ENCODE measurements at regions not wholly inside any gene's neighbourhood (a gene's known extent, or its start where the extent isn't known, plus 50 kb on each side); places are given as distances from the start of the nearest gene placed in this dataset.

- no peak for TF ChIP-seq CTCF (IDR thresholded peaks at IDR 0.05; ENCODE audit: extremely low read depth, missing control alignments)
- no peak for DNase-seq (ENCODE audit: low spot score)
Observed at GRCh38 chr10:118867768-118868167, 113.0 kb upstream of the CACUL1 start.

GRCh38 chr10:118868589-118868988, 113.8 kb upstream of the CACUL1 start:
- no peak for DNase-seq (ENCODE audit: low spot score)
- TF ChIP-seq CTCF (IDR thresholded peaks at IDR 0.05; ENCODE audit: extremely low read depth, missing control alignments) = no peak

- no peak for TF ChIP-seq CTCF (IDR thresholded peaks at IDR 0.05; ENCODE audit: extremely low read depth, missing control alignments)
- DNase-seq (ENCODE audit: low spot score) = no peak
Observed at GRCh38 chr10:118870467-118871243, 115.9 kb upstream of the CACUL1 start.

GRCh38 chr10:118871244-118871865, 116.6 kb upstream of the CACUL1 start:
- no peak for DNase-seq (ENCODE audit: low spot score)
- no peak for TF ChIP-seq CTCF (IDR thresholded peaks at IDR 0.05; ENCODE audit: extremely low read depth, missing control alignments)

GRCh38 chr10:118873091-118873737, 118.4 kb upstream of the CACUL1 start:
- DNase-seq (ENCODE audit: low spot score) = no peak

GRCh38 chr10:118873738-118874105, 119.0 kb upstream of the CACUL1 start:
- no peak for DNase-seq (ENCODE audit: low spot score)

More at GRCh38 chr10:118873091-118873737, 118.4 kb upstream of the CACUL1 start:
- no peak for TF ChIP-seq CTCF (IDR thresholded peaks at IDR 0.05; ENCODE audit: extremely low read depth, missing control alignments)

More at GRCh38 chr10:118873738-118874105, 119.0 kb upstream of the CACUL1 start:
- no peak for TF ChIP-seq CTCF (IDR thresholded peaks at IDR 0.05; ENCODE audit: extremely low read depth, missing control alignments)

Data from GM20000 (cell line).